ENCODE measurements at regions not wholly inside any gene's neighbourhood (a gene's known extent, or its start where the extent isn't known, plus 50 kb on each side); places are given as distances from the start of the nearest gene placed in this dataset.

DNA sequence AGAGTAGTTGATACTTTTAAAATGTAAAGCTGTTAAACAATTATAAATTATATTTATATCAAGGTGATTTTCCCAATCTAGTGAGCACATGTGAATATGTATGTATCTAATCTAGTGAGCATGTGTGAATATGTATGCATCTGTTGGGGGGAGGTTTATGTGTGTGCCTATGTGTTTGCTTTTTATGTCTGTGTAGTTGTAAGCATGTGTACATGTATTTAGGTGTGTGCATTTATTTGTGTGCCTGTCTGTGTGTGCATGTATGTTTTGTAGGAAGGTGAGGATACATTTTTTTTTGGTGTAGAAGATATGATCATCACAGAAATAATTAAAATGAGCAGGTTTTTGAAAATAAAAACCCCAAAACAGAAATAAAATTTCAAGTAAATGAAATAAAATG lies 318.9 kb upstream of the CHRM3 start:
- TF ChIP-seq, protein P1, sequence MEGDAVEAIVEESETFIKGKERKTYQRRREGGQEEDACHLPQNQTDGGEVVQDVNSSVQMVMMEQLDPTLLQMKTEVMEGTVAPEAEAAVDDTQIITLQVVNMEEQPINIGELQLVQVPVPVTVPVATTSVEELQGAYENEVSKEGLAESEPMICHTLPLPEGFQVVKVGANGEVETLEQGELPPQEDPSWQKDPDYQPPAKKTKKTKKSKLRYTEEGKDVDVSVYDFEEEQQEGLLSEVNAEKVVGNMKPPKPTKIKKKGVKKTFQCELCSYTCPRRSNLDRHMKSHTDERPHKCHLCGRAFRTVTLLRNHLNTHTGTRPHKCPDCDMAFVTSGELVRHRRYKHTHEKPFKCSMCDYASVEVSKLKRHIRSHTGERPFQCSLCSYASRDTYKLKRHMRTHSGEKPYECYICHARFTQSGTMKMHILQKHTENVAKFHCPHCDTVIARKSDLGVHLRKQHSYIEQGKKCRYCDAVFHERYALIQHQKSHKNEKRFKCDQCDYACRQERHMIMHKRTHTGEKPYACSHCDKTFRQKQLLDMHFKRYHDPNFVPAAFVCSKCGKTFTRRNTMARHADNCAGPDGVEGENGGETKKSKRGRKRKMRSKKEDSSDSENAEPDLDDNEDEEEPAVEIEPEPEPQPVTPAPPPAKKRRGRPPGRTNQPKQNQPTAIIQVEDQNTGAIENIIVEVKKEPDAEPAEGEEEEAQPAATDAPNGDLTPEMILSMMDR (IDR thresholded peaks at IDR 0.05): no peak
- no peak for TF ChIP-seq EZH2 (IDR thresholded peaks at IDR 0.05; ENCODE audit: borderline replicate concordance, insufficient read depth, low read depth, low read length, poor library complexity, severe bottlenecking)

Data from B cell (primary cell).